Ramos (cell line): ENCODE measurements at regions not wholly inside any gene's neighbourhood (a gene's known extent, or its start where the extent isn't known, plus 50 kb on each side); places are given as distances from the start of the nearest gene placed in this dataset.

Experiments
- in situ Hi-C: fragments of 300-500 bp; cut with MboI; formaldehyde crosslinking; loops from one replicate; pipeline ENCODE4 v1.14.3; 2022; ENCODE audit warnings: low sequenced_read_pairs; ENCODE audit not compliant: unreplicated experiment

DNA sequence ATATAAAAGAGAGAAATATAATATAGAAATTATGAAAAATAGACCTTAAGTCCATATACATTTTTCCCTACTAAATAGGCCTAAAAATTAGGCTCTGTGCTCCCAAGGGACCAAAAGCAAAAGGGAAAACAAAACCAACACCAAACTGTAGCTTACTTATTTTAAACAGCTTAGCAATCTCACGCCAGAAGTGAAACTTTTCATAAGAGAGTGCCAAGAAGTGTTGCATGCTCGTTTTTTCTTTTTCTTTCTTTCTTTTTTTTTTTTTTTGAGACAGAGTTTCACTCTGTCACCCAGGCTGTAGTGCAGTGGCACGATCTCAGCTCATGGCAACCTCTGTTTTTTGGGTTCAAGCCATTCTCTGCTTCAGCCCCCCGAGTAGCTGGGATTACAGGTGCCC is 250.4 kb downstream of the TMA16 start:
- in situ Hi-C loops, result loop anchor here (5.0 to 10.0 kb wide), 2 partner anchors 193 to 260 kb away; no protein-coding TSS in a partner anchor

DNA sequence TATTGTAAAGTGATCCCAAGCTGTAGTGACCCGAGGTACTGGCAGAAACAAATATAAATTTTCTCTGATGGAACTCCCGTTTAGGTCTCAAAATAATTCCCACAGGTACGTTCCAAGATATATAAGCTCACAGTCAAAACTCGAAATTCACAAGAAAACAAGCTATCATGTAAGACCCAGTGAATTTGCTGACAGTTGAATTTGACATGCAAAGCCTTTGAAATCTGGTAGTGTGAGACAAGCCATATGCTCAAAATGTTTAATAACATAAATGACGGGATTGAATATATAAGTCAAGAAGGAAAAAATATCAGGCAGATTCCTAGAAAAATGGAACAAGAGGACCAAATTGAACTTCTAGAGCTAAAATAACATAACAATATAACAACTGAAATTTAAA is 252.8 kb downstream of the TMA16 start:
- in situ Hi-C loops, result loop anchor here (5.0 to 10.0 kb wide), 2 partner anchors 195 to 262 kb away; no protein-coding TSS in a partner anchor

DNA sequence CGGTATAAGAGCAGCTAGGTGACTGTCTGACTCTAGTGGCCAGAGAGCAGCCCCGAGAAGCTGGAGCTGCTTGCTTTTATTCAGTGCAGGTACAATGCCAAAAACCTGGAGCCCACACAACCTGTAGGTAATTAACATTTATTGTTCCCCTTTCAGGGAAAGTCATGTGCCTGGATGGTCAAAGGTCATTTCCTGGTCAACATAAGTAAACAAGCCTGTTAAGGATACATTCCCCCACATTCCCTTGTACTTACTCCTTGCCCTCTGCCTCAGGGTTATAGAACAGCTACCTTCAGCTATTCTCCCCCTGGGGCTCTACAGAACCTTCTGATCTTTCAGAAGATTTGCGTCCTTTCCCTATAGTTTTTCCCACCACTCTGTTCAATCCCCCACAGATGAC is 253.4 kb downstream of the TMA16 start:
- in situ Hi-C loops, result loop anchor here (5.0 to 10.0 kb wide), 2 partner anchors 196 to 263 kb away; no protein-coding TSS in a partner anchor

DNA sequence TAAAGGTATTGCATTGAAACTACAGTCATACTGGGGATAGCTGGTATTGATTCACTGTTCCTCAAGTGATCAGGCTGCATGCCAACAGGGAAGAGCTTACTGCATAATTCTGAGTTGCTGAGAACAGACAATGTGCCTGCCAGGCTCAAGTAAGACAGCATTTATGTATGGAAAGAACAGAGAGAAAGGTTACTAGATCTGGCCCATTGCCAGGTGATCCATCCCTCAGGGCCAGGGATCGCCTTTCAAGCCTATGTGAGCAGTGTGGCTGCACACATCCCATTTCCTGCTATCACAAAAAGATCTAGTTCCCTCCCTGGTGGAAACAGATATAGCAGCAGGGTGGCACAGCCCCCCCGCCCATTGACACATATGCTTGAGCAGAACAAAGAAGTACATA is 254.0 kb downstream of the TMA16 start:
- in situ Hi-C loops, result loop anchor here (5.0 to 10.0 kb wide), 2 partner anchors 196 to 264 kb away; no protein-coding TSS in a partner anchor

DNA sequence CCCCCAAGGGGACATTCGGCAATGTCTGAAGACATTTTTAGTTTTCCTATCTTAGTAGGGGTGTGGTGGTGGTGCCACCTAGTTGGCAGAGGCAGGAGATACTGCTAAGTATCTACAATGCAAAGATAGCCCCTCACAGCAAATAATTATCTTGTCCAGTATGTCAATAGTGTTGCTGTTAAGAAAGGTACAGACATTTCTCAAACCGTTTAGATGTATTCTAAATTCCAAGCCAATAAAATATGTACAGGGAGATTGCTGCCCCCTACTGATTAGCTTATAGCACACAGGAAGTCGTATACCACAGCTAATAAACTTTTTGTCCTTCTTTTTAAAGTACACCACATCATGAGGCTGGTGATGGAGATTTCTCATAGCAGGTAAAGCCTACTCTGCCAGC is 260.5 kb downstream of the TMA16 start:
- in situ Hi-C loops, result no loop called here

DNA sequence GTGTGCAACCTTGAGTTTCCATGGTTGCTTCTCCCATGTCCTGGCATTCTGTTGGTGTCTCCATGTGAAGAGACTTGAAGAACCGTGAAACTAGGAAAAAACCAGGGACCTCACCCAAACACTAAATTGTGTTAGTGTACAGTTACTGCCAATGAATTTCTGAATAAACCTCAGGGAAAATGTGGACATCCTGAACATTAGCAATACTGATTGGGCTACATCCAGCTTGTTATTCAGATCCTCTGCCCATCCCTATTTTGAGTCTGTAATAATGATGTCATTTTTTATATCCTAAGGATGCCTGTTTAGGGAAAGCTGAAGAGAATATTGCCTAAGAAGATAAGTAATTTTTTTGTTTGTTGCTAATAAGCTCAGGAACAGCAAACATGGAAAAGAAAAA is 262.7 kb downstream of the TMA16 start:
- in situ Hi-C loops, result no loop called here

DNA sequence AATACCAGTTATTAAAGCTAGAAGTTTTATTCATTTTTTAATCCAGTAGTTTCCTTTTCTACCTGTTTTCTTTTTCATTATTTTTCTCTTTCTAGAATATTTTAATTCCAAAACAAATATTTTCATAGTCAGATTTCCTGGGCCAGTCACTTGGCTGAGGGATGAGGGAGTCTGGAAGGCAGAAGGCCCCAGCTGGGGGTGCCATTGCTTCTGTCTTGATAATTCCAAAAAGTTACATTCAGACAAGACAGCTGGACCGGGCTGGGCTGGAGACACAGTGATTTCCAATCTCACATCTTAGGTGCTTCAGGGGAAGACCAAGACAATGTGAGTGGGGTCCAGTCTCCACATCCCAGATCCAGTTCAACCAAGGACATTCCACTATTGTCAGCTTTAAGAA is 263.5 kb downstream of the TMA16 start:
- in situ Hi-C loops, result no loop called here

DNA sequence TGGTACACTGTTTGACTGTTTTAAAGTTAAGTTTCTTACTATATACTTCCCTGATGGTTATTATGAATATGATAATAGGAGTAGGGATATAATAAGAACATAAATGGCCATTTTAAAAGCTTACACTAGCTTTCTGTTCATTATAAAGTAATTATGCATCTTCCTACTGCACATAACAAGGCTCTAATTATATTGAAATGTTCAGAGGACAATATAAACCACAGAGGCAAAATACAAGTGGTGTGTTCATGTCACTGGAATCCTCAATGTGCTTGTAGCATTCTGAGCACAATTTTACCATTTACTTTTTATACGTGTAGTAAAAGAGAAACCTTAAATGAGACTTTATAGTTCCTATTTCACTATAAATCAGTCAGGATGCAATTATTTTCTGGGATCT is 268.3 kb downstream of the TMA16 start:
- in situ Hi-C loops, result no loop called here

DNA sequence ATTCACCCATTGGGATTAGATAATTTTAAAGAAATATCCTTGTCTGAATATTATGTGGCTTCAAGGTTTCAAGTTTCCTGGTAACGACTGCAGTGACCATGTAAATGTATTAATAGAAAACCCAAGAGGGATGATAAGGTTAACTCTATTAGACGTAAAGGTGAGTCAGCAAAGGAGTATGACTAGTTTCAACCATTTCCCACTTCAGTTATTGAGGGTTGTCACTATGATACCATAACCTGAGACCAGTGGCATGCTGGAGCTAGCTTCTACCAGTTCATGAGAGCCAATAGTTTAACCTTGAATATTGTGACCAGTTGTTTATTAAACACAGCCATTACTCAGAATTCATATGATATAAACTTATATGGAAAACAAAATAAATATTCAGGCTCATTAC is 270.1 kb downstream of the TMA16 start:
- in situ Hi-C loops, result no loop called here

DNA sequence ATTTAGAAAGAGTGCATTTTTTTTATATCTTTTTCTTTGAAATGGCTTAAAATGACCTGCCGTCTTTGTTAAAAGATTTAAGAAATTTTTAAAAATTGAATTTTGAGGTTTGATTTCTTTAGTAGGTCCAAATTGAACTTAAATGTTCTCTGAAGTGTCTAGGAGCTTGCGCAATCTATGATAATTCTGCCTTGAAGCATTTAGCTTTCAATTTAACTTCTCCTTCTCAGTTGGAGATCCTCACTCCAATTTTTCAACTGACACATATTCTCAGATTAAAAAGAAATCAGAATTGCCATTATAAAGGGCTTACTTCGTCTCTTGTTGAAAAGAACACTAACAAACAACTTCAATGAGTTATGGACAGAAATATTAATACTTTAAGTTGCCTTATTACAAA is 273.5 kb downstream of the TMA16 start:
- in situ Hi-C loops, result no loop called here

DNA sequence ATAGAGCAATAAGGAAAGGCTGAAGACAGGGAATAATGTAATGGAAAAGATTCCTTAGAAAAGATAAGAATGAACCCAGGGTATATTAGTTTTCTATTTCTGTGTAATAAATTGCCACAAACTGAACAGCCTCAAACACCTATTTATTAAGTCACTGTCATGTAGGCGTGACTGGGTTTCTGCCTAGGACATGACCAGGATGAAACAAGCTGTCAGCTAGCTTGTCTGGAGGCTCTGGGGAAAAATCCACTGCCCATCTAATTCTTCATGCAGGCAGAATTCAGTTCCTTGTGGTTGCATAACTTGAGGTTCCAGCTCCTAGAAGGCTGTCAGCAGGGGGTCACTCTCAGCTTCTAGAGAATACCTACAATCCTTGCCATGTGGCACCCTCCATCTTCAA is 277.7 kb downstream of the TMA16 start:
- in situ Hi-C loops, result no loop called here

DNA sequence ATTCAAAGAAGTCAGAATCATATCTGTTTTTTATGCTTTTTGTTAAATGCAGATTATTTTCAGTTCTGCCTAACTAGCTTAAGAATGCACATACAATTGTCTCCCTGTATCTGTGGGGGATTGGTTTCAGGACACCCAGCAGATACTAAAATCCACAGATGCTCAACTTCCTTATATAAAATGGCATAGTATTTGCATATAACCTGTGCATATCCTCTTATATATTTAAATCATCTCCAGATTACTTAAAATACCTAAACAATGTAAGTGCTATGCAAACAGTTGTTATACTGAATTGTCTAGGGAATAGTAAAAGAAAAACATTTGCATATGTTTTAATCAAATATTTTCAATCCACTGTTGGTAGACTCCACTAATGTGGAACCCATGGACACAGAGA is 279.4 kb downstream of the TMA16 start:
- in situ Hi-C loops, result no loop called here

DNA sequence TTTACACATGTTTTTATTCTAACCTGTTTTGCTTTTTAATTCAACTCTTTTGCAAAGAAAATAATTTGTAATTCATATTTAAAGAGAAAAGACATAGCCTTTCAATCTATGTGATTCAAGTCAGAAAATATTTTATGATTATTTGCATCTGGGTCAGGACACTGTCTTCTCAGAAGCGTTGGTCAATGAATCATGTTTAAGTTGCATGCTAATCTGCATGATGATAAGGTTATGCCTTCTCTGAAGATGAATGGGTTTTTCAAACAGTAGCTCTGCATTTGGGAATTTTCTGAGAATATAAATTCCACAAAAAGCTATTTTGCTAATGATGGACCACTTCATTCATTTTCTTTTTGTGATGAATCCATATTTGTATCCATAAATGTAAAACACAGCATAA is 282.5 kb downstream of the TMA16 start:
- in situ Hi-C loops, result no loop called here

DNA sequence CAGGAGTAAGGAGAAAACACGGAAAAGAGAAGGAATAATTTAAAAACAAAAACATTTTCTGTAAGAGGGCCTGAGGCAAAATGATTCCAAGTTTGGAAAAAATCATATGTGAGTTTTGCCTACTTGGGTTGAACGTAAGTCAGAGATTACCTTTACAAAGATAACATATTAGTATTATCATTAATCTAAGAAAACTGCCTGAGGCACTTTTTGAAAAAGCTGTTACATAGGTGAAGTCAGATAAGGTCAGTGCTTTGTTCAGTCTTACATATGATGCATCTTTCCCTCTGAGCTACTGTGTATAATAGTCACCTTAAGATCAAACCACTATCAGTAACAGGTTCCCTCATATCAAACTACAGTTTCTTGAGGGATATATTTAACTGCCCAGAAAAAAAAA is 287.2 kb downstream of the TMA16 start:
- in situ Hi-C loops, result no loop called here

DNA sequence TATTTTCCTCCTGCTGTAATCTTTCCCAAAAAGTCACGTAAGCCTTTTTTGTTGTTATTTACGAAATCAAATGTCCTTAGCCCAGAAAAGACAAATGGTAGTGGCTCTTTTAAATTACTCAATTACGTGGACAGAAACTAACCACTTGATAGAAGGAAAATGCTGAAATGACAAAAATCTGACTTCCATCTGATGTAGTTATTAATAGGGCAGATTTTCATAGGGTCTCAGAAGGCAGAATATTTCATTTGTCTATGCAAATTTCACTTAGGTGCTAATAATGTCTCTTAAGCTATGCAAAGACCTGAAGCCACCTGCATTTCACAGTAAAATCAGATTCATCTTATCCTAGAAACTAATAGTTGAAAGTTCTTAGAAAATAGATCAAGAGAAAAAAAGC is 295.7 kb downstream of the TMA16 start:
- in situ Hi-C loops, result no loop called here

DNA sequence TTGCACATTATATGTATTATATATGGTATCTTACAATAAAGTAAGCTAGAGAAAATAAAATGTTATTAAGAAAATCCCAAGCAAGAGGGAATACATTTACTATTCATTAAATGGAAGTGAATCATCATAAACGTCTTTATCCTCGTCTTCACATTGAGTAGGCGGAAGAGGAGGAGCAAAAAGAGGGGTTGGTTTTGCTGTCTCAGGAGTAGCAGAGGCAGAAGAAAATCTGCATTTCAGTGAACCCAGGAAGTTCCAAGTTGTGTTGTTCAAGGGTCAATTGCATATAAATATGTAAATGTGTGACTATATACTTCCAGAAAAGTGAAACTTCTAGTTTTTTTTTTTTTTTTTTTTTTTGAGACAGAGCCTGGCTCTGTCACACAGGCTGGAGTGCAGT is 301.4 kb downstream of the TMA16 start:
- in situ Hi-C loops, result no loop called here

DNA sequence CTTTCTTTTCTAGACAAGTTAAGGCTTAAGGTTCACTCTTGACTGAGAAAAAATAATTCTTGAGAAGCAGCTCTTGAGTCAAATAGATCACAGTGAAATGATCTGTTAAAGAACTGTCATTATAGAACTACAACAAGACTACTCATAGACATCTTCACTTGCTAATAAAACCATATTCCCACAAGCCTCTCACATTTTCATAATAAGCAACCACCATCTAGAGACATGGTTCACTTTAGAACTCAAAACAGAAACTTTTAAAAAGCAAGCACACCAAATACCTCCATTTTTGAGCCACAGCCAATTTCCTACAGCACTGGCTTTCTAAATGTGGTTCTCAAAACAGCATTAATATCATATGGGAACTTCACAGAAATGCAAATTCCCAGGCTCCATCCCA is 309.5 kb downstream of the TMA16 start:
- in situ Hi-C loops, result no loop called here

DNA sequence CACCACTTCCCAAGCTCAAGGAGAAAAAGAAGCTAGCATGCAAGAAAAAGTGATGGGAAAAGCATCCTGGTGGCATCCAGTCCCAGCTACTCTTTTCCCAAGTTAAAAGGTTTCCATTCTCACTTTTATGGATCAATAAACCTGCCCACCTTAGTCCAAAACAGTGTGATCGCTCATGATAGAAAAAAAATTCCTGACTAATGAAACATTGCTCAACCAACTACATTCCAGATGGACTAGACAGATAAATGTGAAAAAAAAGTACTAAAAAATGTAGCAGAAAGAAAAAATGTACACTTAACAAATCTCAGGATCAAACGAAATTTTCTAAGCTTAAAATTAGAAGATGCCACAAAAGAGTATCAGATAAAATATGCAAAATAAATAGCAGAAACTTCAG is 312.2 kb downstream of the TMA16 start:
- in situ Hi-C loops, result no loop called here

DNA sequence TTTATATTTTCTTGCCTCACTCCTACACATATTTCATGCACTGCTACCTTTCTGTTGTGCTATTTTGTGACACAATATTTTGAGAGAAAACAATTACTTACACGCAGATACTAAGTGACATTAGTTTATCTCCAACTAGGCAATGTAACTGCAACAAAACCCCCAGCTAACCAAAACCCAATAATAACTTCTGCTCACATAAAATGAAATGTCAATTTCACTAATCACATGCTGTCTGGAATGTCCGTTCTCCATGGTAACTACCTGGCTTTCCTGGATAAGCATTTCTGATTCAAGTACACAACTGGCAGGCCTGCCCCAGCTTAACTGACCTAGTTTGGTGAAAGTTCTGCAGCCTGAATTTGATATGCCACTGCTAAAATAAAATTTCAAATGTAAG is 313.5 kb downstream of the TMA16 start:
- in situ Hi-C loops, result no loop called here

DNA sequence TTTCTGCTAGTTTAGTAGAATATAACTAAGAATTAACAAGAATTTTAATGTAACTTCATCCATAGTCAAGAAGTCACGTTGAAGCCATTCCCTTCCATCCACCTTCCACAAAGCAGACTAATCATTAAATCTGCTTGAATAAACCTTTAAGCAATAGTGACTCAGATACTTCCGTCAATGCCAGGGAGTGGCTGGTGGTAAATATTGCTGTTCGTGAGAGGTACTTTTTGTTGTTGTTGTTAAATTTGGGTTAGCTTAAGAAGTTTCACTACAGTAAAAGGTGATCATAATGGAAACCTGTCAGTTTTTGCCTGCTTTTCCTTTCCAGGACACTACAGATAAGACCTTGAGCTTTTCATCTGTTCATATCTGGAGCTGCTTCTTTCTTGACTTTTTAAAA is 316.3 kb downstream of the TMA16 start:
- in situ Hi-C loops, result no loop called here

DNA sequence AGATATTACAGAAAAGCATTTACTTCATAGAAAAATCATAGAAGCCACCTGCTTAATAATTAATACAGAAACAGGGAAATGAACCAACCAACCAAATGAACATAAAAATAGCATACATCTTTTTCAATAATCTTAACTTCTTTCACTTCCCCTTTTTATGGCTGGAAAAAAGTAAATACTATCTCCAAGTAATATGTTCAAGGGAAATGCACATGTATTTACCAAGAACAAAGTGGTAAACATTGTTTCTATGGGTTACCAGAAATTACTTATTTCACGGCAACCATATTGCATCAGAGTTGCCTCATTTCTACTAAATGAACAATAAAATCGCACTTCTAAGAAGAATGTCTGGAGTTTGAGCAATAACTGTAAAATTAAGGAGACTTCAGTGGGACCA is 321.3 kb downstream of the TMA16 start:
- in situ Hi-C loops, result no loop called here

DNA sequence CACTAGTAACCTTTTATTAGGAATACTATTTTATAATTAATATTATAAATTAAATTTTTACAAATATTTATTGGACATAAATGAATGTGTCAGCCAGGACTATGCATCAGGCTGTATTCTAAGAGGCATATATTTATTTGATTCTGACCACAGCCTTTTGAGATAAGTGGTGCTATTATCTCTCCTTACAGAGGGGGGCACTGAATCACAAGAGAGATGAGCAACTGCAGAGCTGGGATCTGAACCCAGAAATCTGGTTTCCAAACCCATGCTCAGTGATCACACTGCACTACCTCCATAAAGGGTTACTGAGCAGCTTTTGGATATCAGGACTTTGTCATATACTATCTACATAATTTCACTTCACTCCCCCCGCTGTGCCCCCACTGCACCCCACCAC is 322.0 kb downstream of the TMA16 start:
- in situ Hi-C loops, result no loop called here

DNA sequence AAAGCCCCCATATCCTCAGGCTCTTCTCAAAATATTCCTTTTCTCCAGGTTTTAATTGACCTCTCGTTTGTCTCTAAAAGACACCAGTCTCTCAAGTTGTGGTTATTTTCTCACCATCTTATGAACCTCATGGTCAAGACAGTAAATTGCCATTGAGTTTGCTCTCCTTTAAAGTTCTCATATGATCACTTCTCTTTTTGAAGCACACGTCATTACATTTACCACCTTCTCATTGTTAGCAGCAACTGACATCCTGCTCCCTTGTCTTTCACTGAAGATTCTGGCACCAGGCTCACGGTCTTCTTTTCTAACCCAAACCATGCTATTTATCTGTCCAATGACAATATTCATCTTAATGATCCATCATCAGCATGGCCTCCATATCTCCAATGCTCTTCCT is 324.2 kb downstream of the TMA16 start:
- in situ Hi-C loops, result no loop called here
